ENCODE measurements at regions not wholly inside any gene's neighbourhood (a gene's known extent, or its start where the extent isn't known, plus 50 kb on each side); places are given as distances from the start of the nearest gene placed in this dataset.

DNA sequence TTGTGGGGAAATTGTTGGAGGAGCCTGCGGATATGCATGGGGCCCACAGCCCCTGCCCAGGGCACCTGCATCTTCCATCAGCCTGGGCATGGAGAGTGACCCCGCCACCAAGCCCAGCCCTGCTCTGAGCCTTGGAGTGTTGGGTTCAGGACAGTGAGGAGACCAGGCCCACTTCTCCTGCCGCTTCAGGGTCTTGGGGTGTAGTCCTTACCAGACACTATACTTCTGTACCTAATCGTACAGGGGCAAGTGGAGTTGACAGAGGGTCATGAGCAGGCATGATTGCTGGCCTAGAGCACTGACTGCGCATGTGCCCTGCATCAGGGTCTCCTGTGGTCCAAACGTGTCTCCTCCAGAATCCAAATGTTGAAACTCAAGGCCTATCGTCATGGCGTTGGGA, 108.9 kb upstream of the ZNF236 start:
- no peak overlapping the region for H3K27ac Mint-ChIP-seq
- no peak for TF ChIP-seq EZH2phosphoT487 (IDR thresholded peaks at IDR 0.05)
- TF ChIP-seq, protein P1, sequence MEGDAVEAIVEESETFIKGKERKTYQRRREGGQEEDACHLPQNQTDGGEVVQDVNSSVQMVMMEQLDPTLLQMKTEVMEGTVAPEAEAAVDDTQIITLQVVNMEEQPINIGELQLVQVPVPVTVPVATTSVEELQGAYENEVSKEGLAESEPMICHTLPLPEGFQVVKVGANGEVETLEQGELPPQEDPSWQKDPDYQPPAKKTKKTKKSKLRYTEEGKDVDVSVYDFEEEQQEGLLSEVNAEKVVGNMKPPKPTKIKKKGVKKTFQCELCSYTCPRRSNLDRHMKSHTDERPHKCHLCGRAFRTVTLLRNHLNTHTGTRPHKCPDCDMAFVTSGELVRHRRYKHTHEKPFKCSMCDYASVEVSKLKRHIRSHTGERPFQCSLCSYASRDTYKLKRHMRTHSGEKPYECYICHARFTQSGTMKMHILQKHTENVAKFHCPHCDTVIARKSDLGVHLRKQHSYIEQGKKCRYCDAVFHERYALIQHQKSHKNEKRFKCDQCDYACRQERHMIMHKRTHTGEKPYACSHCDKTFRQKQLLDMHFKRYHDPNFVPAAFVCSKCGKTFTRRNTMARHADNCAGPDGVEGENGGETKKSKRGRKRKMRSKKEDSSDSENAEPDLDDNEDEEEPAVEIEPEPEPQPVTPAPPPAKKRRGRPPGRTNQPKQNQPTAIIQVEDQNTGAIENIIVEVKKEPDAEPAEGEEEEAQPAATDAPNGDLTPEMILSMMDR (IDR thresholded peaks at IDR 0.05) = no peak
- TF ChIP-seq EZH2 (IDR thresholded peaks at IDR 0.05) = no peak
- Histone ChIP-seq H2AFZ (replicated peaks) (no peak overlapping the region), H3K36me3 (no peaks in the 10 kb centered on the region), H3K27ac (no peak overlapping the region), H3F3A (ENCODE audit: low read depth) (no peaks in the 10 kb centered on the region), H3K9ac (no peak overlapping the region), H3K4me3 (no peak overlapping the region), H3K4me2 (no peak overlapping the region), H3K4me1 (no peaks in the 10 kb centered on the region), H3K9me3 (ENCODE audit: low read depth) (no peaks in the 10 kb centered on the region), H3K27me3 (no peaks in the 10 kb centered on the region), H4K20me1 (ENCODE audit: low read depth) (no peaks in the 10 kb centered on the region), H3K79me2 (ENCODE audit: low read depth) (no peaks in the 10 kb centered on the region)
- H3K9me3 Mint-ChIP-seq = peaks cover 2% of the 10 kb centered on the region
- DNase-seq (ENCODE audit: low spot score) = no peak
- peaks cover 18% of the 10 kb centered on the region for H3K4me1 Mint-ChIP-seq
- peaks cover 5% of the 10 kb centered on the region for H3K27me3 Mint-ChIP-seq (ENCODE audit: insufficient read depth, low read depth)
- no peaks in the 10 kb centered on the region for H3K36me3 Mint-ChIP-seq
- no peak overlapping the region for H3K4me3 Mint-ChIP-seq

DNA sequence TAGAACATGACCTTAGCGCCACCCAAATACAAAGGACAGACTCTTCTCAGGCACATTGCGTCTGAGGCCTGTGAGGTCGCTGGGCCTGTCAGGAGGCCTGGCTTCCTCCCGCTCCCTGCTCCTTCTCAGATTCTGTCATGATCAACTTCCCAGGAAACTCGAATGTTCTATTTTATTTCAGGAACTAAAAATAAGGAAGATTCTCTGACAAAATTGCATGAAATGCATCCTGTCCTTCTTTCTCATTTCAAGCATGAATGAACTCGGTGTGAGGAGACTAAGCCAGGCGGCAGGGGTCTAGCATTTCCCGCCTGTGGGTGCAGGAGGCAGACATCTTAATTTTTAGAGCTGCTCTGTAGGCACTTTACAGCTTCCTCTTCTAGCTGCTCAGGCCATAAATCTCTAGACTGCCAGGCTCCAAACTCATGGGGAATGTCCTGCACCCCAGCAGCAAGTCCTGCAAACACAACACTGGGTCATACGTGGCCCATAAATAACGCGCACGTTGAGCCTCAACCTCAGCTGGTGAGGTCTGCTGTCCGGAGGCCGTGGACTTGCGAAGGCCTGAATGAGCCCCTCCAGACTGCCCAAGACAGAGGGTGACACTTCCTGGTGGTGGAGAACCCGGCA, 109.7 kb upstream of the ZNF236 start:
- no peak overlapping the region for H3K9ac ChIP-seq
- no peak overlapping the region for H3K4me3 ChIP-seq
- H3K36me3 ChIP-seq = no peaks in the 10 kb centered on the region
- no peak for DNase-seq (ENCODE audit: low spot score)
- Mint-ChIP-seq H3K27me3 (ENCODE audit: insufficient read depth, low read depth) (peaks cover 7% of the 10 kb centered on the region), H3K36me3 (no peaks in the 10 kb centered on the region), H3K27ac (no peak overlapping the region), H3K9me3 (peaks cover 2% of the 10 kb centered on the region), H3K4me1 (peaks cover 20% of the 10 kb centered on the region), H3K4me3 (no peak overlapping the region)
- no peak overlapping the region for H3K4me2 ChIP-seq
- H2AFZ ChIP-seq (replicated peaks) = no peak overlapping the region
- no peaks in the 10 kb centered on the region for H4K20me1 ChIP-seq (ENCODE audit: low read depth)
- H3F3A ChIP-seq (ENCODE audit: low read depth) = no peaks in the 10 kb centered on the region
- H3K27ac ChIP-seq = no peak overlapping the region
- no peak for TF ChIP-seq EZH2 (IDR thresholded peaks at IDR 0.05)
- TF ChIP-seq, protein P1 (IDR thresholded peaks at IDR 0.05) = no peak
- TF ChIP-seq EZH2phosphoT487 (IDR thresholded peaks at IDR 0.05) = no peak
- peaks cover 2% of the 10 kb centered on the region for H3K4me1 ChIP-seq
- H3K79me2 ChIP-seq (ENCODE audit: low read depth) = no peaks in the 10 kb centered on the region
- no peaks in the 10 kb centered on the region for H3K9me3 ChIP-seq (ENCODE audit: low read depth)
- H3K27me3 ChIP-seq = no peaks in the 10 kb centered on the region

DNA sequence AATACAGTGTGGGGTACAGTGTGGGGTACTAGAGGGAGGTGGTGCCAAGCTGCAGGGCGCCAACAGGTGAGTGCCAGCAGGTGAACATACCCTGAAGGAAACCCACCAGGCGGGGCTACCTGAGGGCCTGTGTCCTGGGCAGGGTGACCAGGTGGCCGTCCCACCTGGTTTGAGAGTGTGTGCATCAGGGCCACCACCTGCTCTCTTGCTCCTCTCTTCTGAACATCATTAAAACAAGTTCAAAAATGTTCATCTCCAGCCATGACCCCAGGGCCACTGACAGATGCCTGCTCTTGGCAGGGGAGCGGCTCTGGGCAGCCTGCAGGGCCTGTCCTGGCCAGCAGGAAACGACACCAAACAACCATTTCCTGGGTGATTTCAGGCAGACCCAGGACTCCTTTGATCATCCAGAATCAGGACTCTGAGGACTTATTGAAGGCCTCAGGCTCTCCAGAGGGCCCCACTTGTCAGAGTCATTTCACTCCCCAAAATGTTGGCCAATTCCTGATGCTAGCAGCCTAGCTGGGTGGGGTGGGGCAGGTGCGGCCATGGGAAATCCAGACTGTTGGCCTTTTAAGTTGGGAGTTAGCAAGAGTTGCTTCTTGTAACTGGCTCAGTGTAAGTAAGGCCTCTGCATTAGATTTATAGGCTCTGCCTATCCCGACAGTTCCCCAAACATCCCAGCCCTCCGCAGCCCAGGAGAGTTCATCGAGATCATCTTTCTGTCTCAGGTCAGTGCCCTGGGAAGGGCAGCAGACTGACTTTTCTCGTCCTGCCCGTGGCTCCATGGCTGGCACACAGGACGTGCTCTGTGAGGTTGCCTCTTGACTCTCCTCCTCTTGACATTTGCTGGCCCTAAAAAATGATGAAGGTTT, 111.5 kb upstream of the ZNF236 start:
- H3K27me3 ChIP-seq = no peaks in the 10 kb centered on the region
- no peak overlapping the region for H2AFZ ChIP-seq (replicated peaks)
- no peaks in the 10 kb centered on the region for H3K79me2 ChIP-seq (ENCODE audit: low read depth)
- no peak overlapping the region for H3K4me2 ChIP-seq
- no peak overlapping the region for H3K9ac ChIP-seq
- no peak for DNase-seq (ENCODE audit: low spot score)
- no peaks in the 10 kb centered on the region for H3K9me3 ChIP-seq (ENCODE audit: low read depth)
- peaks cover 10% of the 10 kb centered on the region for H3K4me1 ChIP-seq
- peaks cover 7% of the 10 kb centered on the region for H3K27me3 Mint-ChIP-seq (ENCODE audit: insufficient read depth, low read depth)
- no peak overlapping the region for H3K27ac Mint-ChIP-seq
- peaks cover 2% of the 10 kb centered on the region for H3K9me3 Mint-ChIP-seq
- no peak overlapping the region for H3K27ac ChIP-seq
- H4K20me1 ChIP-seq (ENCODE audit: low read depth) = no peaks in the 10 kb centered on the region
- H3K36me3 ChIP-seq = no peaks in the 10 kb centered on the region
- peaks cover 24% of the 10 kb centered on the region for H3K4me1 Mint-ChIP-seq
- no peaks in the 10 kb centered on the region for H3F3A ChIP-seq (ENCODE audit: low read depth)
- H3K4me3 ChIP-seq = no peak overlapping the region
- H3K36me3 Mint-ChIP-seq = no peaks in the 10 kb centered on the region
- H3K4me3 Mint-ChIP-seq = no peak overlapping the region
- TF ChIP-seq EZH2phosphoT487 (IDR thresholded peaks at IDR 0.05) (no peak), EZH2 (IDR thresholded peaks at IDR 0.05) (no peak)
- TF ChIP-seq, protein P1 (IDR thresholded peaks at IDR 0.05) = no peak

Data from neural progenitor cell (in vitro differentiated cells).